GM19455 (cell line): ENCODE measurements at regions not wholly inside any gene's neighbourhood (a gene's known extent, or its start where the extent isn't known, plus 50 kb on each side); places are given as distances from the start of the nearest gene placed in this dataset.

Experiments
- ATAC-seq: cut with Tn5 transposase; IDR thresholded peaks from one replicate; pipeline ENCODE4 v1.9.1; 2021; ENCODE audit not compliant: unreplicated experiment

DNA sequence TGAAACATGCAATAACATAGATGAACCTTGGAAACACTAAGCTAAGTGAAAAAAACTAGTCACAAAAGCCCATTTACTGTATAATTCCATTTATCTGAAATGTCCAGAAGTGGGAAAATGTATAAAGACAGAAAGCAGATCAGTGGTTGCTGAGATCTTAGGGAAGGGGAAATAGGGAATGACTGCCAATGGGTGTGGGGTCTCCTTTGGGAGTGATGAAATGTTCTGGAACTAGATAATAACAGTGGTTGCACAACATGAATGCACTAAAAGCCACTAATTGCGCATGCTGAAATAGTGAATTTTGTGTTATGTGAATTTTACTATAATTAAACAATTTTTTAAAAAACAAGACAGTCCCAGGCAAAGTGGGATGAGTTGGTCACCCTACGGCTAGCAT lies 472.8 kb downstream of the CCDC171 start:
- ATAC-seq = no peak

DNA sequence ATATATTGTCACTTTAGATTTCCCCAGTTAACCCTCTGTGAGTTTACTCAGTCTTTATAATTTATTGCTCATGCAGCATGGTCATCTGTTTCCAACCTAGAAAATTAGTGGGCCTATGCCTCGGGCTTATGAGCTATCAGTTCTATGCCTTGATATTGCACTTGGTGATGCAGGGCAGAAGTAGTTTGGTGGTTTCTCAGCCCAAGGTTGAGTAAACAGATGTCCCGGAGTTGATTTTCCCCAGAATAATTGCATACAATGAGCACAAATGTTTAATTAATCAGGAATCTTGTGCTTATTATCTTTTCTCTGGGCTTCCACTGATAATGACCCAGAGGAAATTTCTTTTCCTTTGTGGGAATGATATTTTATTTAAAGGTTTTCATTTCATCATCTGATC lies 474.0 kb downstream of the CCDC171 start:
- no peak for ATAC-seq

DNA sequence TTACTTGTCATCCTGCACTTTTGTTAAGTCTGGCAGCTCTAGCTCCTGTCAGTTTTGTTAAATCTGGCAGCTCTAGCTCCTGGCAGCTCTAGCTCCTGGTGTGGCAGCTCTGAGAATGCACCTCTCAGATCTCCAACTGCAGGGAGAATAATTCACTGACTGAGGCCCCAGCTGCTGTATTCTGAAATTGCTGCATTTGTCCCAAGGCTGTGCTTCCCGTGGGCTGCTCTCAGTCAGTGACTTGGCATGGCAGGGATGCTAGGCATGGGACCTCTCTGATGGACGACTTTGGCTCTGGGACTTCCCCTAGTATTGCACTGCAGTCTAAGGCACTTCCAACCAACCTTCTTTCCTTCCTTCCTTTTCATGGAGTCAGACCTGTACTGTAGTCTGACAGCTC lies 475.7 kb downstream of the CCDC171 start:
- no peak for ATAC-seq

DNA sequence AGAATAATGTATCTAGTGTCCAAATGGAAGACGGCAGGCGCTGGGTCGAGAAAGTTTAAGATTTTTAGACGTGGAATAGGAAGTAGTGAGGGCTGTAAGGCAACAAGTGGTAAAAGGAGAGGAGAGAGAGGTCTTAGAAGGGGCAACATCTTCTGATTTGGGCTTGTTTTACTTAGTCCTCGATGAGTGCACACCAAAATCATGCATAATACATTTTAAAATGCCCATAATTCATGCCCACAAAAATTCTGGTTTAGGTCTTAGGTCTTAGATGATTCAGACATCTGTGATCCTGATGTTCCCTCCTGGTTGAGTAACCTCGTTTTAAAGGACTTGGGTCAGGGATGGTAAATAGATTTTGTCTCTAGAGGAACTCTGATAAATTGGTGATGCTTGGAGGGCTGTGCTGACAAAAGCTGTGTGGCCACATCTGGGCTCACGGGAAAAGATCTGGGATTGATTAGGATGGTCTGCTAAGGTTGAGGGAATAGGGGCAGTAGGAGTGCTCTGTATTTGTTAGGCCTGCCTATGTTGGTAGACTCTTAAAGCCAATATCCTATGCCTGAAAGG lies 476.3 kb downstream of the CCDC171 start:
- ATAC-seq = no peak

DNA sequence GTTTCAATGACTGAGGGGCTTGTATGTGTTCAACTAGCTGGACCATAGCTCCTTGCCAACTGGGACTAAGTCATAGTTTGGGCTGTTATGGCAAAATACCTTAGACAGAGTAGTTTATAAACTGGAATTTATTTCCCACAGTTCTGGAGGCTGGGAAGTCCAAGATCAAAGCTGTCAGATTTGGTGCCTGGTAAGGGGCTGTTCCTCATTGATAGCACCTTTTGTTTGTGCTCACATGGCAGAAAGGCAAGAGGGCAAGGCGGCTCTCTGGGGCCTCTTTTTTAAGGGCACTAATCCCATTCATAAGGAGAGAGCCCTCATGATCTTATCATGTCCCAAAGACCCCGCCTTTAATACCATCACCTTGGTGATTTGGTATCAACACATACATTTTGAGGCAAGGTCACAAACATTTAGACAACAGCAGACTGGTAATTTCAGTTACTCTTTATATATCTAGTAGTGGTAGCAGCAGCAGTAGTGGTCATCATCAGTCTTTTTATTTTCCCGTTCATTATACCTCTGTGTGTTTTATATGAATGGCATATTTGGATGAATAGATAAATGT lies 477.0 kb downstream of the CCDC171 start:
- no peak for ATAC-seq

DNA sequence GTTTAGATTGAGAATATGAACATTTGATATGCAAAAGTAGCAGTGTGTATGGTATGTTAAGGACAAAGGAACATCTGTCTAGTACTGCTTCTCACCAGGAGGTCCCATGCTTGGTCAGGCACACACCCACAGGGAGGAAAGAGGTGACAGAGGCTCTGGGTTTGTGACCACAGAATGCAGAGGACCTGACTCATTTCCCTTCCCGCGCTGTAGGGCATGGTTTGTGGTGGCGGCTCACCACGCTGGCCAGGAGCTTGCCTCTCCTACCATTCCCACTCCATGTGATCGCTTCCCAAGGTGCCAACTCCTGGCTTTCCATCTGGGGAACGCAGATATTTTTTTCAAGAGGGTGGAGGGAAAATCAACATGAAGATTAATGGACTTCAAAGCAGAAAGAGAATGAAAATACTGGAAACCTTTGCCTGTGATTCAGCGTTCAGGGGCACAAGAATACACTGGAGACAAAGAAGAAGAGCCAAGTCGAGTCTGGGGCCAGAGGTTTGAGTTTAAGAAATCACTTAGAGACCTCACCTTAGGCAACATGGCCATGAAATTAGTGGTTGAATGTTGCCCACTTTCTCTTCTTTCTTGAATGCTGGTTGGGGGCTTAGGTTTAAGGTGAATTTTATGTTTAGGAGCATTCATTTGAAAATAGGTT lies 477.8 kb downstream of the CCDC171 start:
- ATAC-seq = peak; percentile 87

DNA sequence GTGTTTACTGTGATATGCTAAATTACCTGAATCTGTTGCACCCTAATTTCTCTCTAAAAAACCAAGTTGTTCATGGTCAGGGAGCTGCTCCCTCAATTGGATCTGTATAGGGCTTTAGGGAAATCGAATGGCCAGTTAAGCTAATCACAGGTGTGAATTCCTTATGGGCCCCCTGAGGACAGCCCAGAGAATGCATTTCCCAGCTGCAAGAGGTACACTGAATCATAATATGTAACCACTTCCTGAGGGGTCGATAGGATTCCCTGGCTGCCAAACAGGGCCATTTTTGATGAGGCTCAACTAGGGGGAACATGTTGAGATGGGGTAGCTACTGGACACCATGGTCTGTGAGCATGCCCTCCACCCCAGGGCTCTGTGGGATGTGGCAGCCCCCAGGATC lies 478.6 kb downstream of the CCDC171 start:
- no peak for ATAC-seq

DNA sequence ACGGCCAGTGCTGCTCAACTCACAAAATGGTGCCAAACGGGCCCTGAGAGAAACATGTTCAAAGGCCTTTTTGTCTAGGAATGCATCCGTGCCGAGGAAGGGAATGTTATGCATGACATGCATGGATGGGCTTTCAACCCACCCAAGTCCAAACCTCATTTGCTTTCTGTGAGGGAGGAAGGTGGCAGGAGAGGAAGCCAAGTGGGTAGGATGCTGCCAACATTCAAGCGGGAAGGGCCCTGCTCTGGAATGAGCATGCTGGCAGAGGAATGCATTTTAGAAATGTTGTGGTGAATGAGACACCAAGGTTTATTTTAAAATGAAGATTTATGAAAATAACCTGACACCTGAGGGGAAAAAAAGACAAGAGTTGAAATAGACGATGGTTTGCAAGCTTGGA lies 479.1 kb downstream of the CCDC171 start:
- no peak for ATAC-seq

DNA sequence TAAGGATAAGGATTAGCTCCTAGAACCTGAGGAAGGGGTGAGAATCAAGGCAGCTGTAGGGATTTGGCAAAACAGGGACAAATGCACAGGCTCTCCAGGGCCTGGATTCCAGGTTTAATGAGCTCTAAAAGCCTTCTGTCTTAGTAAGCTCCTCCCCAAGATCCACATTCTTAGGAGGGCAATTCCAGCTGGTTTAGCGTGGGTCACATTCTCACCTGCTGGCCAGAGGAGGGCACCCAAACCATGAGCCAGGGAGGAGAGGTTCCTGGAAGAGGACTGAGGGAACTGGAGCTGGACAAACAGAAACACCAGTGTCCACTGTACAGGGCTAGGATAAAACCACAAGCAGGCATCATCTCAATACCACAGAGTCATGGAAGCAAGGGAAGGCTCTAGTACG lies 480.0 kb downstream of the CCDC171 start:
- ATAC-seq = no peak

DNA sequence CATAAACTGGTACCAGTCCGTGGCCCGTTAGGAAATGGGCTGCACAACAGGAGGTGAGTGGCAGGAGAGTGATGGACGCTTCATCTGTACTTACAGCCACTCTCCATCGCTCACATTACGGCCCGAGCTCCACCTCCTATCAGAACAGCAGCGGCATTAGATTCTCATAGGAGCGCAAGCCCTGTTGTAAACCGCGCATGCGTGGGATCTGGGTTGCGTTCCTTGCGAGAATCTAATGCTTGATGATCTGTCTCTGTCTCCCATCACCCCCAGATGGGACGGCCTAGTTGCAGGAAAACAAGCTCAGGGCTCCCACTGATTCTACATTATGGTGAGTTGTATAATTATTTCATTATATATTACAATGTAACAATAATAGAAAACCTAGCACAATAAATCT lies 480.4 kb downstream of the CCDC171 start:
- no peak for ATAC-seq

DNA sequence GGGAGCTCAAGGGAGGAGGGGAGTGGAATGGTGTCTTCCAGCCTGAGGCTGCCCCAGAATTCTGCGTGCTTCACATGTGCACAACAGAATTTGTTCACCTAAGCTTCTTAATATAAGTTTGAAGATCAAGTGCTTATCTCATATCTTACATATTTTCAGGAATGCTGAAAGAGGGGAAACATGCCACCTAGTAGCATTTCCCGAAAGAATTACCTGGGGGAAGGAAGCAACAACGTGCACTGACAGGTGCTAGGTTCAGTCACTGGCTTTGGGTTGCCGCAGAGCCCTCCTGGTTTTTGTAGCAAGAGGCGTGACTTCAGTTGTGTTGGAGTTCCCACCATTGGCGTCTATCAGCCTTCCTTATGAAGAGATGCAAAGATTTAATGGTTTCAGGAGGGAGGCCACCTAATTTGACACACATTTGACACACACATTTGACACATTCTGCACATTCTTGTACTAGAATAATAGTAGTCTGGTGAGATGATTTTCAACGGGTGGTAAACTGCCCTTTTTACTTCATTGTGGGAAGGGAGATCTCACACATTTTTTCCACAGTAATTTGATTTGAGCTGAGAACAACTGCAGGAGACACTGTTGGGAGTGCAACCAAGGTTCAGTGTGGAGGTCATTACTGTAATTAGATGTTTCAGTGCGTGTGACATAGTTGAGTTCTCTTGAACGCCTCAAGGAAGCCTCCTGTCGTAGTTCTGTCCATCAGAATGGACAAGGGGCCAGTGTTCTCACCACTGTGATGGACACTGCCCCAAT lies 481.3 kb downstream of the CCDC171 start:
- ATAC-seq = no peak

DNA sequence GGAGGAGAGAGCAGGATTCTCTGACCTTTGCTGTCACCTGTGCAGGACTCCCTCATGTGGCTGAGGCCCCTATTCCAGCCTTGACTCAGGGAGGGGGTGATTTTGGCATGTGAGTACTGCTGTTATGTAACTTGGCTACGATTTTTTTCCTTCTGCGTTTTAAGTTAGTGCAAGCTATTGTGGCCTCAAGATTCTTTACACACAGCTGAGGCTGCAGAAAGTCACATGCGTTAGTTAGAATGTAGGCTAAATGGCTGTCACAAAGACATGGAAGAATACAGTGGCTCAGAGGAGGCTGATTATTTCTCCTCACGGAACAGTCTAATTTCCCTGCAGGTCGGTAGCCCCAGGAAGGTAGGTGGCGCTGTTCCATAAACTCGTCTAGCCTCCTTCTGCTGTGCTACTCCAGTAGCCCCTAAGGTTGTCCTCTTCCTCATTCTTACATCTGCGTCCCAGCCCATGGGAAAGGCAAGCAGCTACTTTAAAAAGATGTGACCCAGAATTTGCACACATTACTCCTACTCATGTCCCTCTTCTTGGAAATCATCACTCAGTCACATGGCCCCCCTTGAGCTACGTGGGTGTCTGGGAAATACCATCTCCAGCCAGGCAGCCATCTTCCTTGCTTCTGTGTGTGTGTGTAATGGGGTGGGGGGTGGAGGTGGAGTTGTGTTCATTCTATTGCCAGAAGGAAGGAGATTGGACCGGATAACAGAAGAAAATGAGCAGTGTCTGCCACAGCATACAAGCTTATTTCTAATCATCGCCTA lies 486.6 kb downstream of the CCDC171 start:
- no peak for ATAC-seq

DNA sequence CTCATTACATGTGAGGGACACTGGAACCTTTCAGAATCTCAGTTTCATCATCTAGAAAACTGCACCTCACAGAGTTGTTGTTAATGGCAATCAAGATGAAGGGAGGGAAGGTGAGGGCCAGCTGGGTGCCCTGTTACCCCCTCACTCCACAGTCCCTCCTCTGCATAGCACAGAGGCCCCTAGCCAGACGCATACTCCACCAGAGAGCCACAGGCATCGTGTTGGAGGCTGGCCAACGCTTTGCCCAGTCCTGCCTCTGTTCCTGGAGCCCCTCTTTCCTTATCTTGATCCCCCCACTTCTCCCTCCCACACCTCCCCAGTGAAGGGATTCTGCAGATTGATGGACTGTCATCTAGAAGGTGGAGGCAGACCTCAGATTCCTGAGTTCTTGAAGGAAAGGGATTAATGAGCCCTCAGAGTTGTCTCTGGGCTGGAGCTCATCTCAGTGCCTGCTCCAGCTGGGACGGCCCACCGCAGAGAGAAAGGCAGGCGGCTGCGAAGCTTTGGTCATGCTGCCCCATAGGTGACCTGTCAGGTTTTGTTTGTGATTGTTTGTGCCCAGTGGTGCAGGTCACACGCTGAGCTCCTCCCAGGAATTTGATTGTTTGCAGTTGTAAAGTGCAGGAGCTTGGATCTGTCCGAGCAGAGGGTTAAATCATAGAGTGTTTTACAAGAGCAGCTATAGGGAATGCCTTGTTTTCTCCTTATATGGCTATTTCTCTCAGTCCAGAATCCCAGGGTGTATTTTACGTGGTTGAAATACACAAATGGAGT lies 487.3 kb downstream of the CCDC171 start:
- ATAC-seq = no peak

DNA sequence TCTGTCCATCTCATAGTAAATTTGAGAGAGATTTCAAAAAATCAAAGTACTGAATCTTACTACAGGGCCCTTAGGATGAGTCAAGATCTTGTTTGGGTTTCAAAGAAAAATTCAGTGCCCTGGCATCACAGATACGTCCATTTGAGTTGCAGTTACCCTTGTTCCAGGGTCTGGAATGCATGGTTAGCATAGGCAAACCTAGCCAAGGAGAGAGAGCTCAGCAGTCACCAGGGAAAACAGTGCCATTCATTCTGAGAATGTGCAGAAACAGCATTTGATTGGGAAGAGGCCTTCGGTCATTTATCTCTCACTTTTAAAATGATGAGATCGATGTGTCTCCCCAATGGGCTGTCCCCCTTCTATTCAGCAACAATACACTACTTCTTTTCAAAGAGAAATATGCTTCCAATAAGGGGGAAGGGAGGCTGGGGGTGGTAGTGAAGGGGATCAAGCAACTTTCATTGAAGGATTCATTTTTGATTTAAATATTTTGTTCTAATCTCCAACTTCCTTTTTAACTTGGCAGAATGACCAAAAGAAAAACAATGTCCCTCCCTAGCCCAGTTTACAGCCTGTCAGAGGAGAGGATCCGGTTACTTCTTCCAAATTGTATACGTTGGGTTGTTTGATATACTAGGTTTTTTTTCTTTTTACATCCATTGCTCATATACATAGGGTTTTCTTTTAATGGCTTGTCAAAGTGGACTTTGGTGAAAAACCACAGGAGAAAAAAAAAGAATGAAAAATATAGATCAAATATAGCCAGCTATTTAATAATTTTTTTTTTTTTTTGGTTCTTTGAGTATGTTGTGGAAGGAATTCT lies 491.1 kb downstream of the CCDC171 start:
- no peak for ATAC-seq

DNA sequence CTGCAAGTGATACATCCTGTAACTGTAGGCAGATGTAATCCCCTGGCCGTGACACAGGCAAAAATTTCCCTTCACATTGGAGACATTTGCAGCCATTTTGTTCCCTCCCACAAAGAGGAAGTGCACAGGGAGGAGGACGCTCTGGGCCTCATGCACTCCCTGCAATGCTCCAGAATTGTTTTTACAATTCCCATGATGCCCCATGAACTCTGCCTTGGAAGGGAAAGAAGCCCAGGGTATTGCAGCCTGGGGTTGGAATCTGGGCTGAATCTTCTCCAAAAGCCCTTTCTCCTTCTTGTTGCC lies 491.7 kb downstream of the CCDC171 start:
- ATAC-seq = no peak

DNA sequence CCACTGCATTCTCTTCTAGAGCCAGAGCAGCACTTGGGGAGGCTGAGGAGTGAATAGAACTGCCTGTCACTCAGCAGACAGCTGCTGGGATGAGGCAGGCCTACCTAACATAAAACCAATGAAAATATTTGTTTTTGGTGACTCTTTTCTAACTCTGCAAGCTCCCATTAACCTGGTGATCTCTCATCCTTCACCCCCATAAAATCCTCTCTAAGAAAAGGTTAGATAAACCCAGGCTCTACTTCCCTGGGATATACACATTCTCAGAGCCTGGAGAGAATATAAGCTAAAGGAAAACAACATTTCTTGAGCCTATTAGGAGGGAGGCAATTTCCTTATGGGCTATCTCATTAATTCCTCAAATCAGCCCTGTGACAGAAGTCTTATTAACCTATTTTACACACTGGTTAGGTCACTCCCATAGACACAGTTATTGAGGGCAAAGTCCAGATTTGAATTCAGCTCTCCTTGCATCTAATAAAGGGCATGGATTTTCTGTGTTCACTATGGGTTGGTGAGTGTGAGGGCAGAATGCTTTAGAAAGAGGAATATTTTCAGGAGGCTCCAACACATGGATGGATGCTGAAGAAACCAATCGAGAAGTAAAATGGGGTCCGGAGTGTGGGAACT lies 492.9 kb downstream of the CCDC171 start:
- no peak for ATAC-seq

DNA sequence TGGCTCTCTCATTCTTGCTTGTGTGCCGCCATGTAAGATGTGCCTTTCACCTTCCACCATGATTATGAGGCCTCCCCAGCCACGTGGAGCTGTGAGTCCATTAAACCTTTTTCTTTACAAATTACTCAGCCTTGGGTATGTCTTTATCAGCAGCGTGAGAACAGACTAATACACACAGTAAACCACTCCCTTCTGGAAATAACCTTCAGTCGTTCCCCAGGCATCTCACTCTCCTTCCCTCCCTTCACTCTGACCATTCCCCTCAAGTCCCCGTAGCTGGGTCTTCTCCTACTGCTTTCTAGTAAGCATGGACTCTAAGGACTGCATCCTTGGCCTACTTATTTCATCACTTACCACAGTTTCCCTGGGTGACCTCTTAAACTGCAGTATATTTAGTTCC lies 493.9 kb downstream of the CCDC171 start:
- ATAC-seq = no peak

DNA sequence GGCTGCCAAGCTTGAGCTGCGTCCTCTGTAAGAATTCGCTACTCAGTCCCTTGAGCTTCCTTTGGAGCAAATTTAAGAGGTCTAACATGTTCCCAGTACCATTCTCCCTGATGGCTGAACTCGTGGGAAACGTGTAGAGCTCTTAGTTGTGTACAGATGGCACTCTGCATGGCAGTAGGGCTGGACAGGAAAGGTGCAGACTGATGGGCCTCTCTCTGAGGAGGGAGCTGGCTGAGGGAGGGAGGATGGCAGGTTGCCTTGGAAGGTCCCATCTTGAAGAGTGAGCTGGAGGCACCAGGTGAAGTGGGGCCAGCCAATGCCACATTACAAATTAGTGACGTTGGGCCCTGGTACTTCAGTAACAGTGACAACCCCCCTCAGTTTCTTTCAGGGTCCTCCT lies 495.3 kb downstream of the CCDC171 start:
- no peak for ATAC-seq

DNA sequence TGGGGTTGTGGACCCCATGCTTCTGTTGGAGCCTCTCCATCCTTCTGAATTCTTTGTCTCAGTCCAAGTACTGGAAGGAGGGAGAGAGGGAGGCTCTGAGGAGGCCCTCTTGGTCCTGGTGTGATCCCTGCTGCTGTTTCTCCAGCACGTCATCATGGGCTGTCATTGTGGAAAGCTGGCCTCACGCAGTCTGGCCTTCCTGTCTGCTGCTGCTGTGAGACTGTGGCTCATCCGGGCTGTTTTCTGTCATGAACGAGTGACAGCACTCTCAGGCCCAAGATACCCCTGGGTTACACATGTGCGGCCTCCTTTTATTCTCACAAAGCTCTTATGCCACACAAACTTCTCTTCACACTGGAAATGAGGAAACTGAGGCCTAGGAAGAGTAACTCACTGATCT lies 499.3 kb downstream of the CCDC171 start:
- ATAC-seq = no peak
